GM12878 (cell line): ENCODE measurements at regions not wholly inside any gene's neighbourhood (a gene's known extent, or its start where the extent isn't known, plus 50 kb on each side); places are given as distances from the start of the nearest gene placed in this dataset.

Source experiments
- ATF3 ChIP-seq: IDR thresholded peaks from 2 replicates; pipeline ENCODE4 v1.6.1; 2011; ENCODE audit warnings: low read depth, mild to moderate bottlenecking, low read length, moderate library complexity, borderline replicate concordance; ENCODE audit errors: extremely low read depth
- BCL3 ChIP-seq: IDR thresholded peaks from 2 replicates; pipeline ENCODE4 v1.6.1; 2011; ENCODE audit warnings: borderline replicate concordance, low read depth, mild to moderate bottlenecking, moderate library complexity, low read length; ENCODE audit not compliant: insufficient read depth, poor library complexity, severe bottlenecking
- CBX3 ChIP-seq: fragments of 200-600 bp; sonication (generic); IDR thresholded peaks from 2 replicates; pipeline ENCODE4 v1.6.1; 2016; ENCODE audit warnings: low read depth, borderline replicate concordance
- CEBPB ChIP-seq, 2 experiments: fragments of 150-350 bp in 1 of 2; IDR thresholded peaks; 2 replicates each; pipeline ENCODE4 v1.6.1; 2012 to 2014; ENCODE audit warnings: low read depth in 2 of 2, low read length in 2 of 2, borderline replicate concordance in 1 of 2, inconsistent platforms in 1 of 2
- CHD1 ChIP-seq: IDR thresholded peaks from 2 replicates; pipeline ENCODE4 v1.6.1; 2012; ENCODE audit warnings: low read depth, low read length, improper control_type of control experiment
- EGR1 ChIP-seq, 2 experiments: IDR thresholded peaks; 1 replicate in 1 of 2; 2 replicates in 1 of 2; pipeline ENCODE4 v1.6.1; 2011 to 2012; ENCODE audit warnings: low read depth in 2 of 2, low read length in 2 of 2, borderline replicate concordance in 1 of 2, mild to moderate bottlenecking in 1 of 2, moderate library complexity in 1 of 2
- IRF3 ChIP-seq: fragments of 450-650 bp; IDR thresholded peaks from 2 replicates; pipeline ENCODE4 v1.6.1; 2014; ENCODE audit warnings: mild to moderate bottlenecking
- IRF5 ChIP-seq: fragments of 450-650 bp; IDR thresholded peaks from 2 replicates; pipeline ENCODE4 v1.6.1; 2017; ENCODE audit warnings: borderline replicate concordance
- JUND ChIP-seq: IDR thresholded peaks from 2 replicates; pipeline ENCODE4 v1.6.1; 2012; ENCODE audit warnings: low read depth, mild to moderate bottlenecking, low read length, improper control_type of control experiment, moderate library complexity
- MEF2A ChIP-seq: IDR thresholded peaks from 2 replicates; pipeline ENCODE4 v1.6.1; 2011; ENCODE audit warnings: low read depth, mild to moderate bottlenecking, low read length, moderate library complexity; ENCODE audit not compliant: insufficient read depth
- NFIC ChIP-seq: IDR thresholded peaks from 2 replicates; pipeline ENCODE4 v1.6.1; 2012; ENCODE audit warnings: low read depth, mild to moderate bottlenecking, inconsistent platforms, low read length, moderate library complexity
- NFXL1 ChIP-seq: fragments of 450-650 bp; IDR thresholded peaks from 2 replicates; pipeline ENCODE4 v1.6.1; 2017; ENCODE audit warnings: antibody characterized with exemption, mild to moderate bottlenecking, borderline replicate concordance
- POLR2AphosphoS2 ChIP-seq: IDR thresholded peaks from 2 replicates; pipeline ENCODE4 v1.6.1; 2011; ENCODE audit warnings: low read depth, mild to moderate bottlenecking, low read length, improper control_type of control experiment, moderate library complexity
- RUNX3 ChIP-seq: IDR thresholded peaks from 2 replicates; pipeline ENCODE4 v1.6.1; 2012; ENCODE audit warnings: low read length, inconsistent platforms
- SIX5 ChIP-seq: IDR thresholded peaks from 2 replicates; pipeline ENCODE4 v1.6.1; 2011; ENCODE audit warnings: mild to moderate bottlenecking, low read depth, low read length, moderate library complexity; ENCODE audit not compliant: severe bottlenecking
- SMAD1 ChIP-seq: fragments of 450-650 bp; IDR thresholded peaks from 2 replicates; pipeline ENCODE4 v1.6.1; 2018; ENCODE audit warnings: mild to moderate bottlenecking, low read depth; ENCODE audit not compliant: partially characterized antibody
- ZNF592 ChIP-seq: fragments of 450-650 bp; IDR thresholded peaks from 2 replicates; pipeline ENCODE4 v1.6.1; 2017; ENCODE audit warnings: mild to moderate bottlenecking, moderate library complexity
- ZSCAN29 ChIP-seq: fragments of 450-650 bp; IDR thresholded peaks from 2 replicates; pipeline ENCODE4 v1.6.1; 2017; ENCODE audit warnings: mild to moderate bottlenecking, moderate library complexity

GRCh38 chr6:11833626-11834592 is 55.3 kb upstream of the ADTRP start (continued):
- TF ChIP-seq ZNF592 (0 out of 2 replicates have a peak, but pooled peaks have one; percentile 8), RUNX3 (peak; percentile 88), SMAD1 (peak; percentile 35), ATF3 (no peak), NFXL1 (no peak), BCL3 (peak; percentile 94), IRF3 (no peak), CBX3 (no peak), POLR2AphosphoS2 (no peak), ZSCAN29 (no peak; the same call in 1 of the 2 replicates), MEF2A (peak; percentile 100), EGR1 (IDR thresholded peaks at IDR 0.05; ENCODE audit: borderline replicate concordance in 1 of 2, low read depth in 2 of 2, low read length in 2 of 2) (peak in 1 of 2 experiments; percentile 69; a peak in 2 of 3 replicates), SIX5 (peak; percentile 43), CEBPB (IDR thresholded peaks at IDR 0.05; ENCODE audit: borderline replicate concordance in 1 of 2, low read depth in 2 of 2, low read length in 2 of 2) (peak in 1 of 2 experiments; percentile 99; a peak in 2 of 4 replicates), IRF5 (no peak), NFIC (peak; percentile 100), CHD1 (peak; percentile 45; the same call in 1 of the 2 replicates), JUND (0 out of 2 replicates have a peak, but pooled peaks have one; percentile 36)
